Progenitor cell of endocrine pancreas (in vitro differentiated cells): ENCODE measurements at regions not wholly inside any gene's neighbourhood (a gene's known extent, or its start where the extent isn't known, plus 50 kb on each side); places are given as distances from the start of the nearest gene placed in this dataset.

Source experiments
- DNase-seq: peaks from one replicate; pipeline ENCODE4 v3.0.0; 2021; ENCODE audit warnings: low spot score; ENCODE audit not compliant: unreplicated experiment
- H3K27ac Mint-ChIP-seq: 2 replicates; pipeline ENCODE4 v1.8.0; 2021; ENCODE audit warnings: mild to moderate bottlenecking, moderate library complexity, mixed read lengths
- H3K27me3 Mint-ChIP-seq: 2 replicates; pipeline ENCODE4 v1.8.0; 2021; ENCODE audit warnings: mixed read lengths
- H3K36me3 Mint-ChIP-seq: 2 replicates; pipeline ENCODE4 v1.8.0; 2022; ENCODE audit warnings: mixed read lengths; ENCODE audit not compliant: insufficient read depth
- H3K4me1 Mint-ChIP-seq: 2 replicates; pipeline ENCODE4 v1.8.0; 2021; ENCODE audit warnings: low read depth, mixed read lengths
- H3K4me3 Mint-ChIP-seq: 2 replicates; pipeline ENCODE4 v1.8.0; 2021; ENCODE audit warnings: low read depth, mild to moderate bottlenecking, moderate library complexity, mixed read lengths
- H3K9me3 Mint-ChIP-seq: 2 replicates; pipeline ENCODE4 v1.8.0; 2021; ENCODE audit warnings: low read depth, mixed read lengths
- CTCF ChIP-seq: fragments of 200-600 bp; sonication (generic); IDR thresholded peaks from one replicate; pipeline ENCODE4 v1.5.0; 2021; ENCODE audit warnings: antibody characterized with exemption, mild to moderate bottlenecking; ENCODE audit not compliant: unreplicated experiment

DNA sequence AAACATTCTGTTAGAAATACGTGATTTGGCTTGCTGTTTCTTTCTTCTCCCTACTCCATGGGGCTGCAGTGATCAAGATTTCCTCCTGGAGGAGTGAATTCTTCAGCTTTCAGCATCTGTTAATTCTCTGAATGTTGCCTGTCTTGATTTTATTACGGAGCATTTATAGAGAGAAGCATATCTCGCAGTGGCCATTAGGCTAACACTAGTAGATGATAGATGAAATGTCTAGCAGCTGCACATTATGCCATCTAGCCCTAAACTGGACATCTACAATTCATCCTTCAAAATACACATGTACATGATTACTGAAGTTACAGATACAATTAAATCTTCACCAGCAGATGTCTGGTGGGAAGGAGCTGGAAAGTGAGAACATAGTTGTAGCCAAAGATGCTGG lies 769.8 kb upstream of the NECTIN3 start:
- no peak for TF ChIP-seq CTCF
- no peaks in the 10 kb centered on the region for H3K4me1 Mint-ChIP-seq
- no peaks in the 10 kb centered on the region for H3K27me3 Mint-ChIP-seq
- no peak overlapping the region for H3K27ac Mint-ChIP-seq
- H3K9me3 Mint-ChIP-seq: no peaks in the 10 kb centered on the region
- no peak for DNase-seq
- H3K4me3 Mint-ChIP-seq: no peak overlapping the region
- no peaks in the 10 kb centered on the region for H3K36me3 Mint-ChIP-seq

DNA sequence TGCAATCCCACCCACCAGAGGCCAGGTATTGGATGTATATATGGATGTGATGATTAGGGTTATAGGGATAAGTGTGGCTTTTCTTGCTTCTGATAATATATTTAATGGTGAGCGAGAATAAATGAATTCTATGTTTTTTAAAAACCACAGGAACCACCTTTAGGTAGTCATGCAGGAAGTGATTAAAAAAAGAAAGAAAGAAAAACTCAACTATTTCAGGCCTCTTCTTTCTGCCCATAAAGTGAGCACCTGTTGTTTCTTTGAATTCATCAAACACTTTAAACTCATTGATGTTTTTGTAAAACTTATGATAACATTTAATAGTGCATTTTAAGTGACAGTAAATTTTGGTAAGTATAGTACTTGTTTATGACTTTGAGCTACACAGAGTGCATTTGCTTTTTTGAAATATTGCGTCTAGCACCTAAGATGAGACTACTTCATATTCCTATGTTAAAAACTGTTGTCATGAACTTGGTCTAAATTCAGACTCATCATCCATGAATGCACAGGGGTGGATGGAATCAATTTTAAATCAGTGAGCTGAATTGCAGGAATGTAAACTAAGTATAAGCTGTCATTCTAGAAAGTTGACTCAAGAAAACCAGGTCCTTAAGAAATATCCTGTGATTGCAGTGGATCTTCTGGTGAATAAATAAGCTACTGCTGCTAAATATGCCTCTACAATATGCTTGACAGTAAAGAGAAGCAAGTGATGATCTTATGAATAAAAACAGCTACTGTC lies 764.4 kb upstream of the NECTIN3 start:
- Mint-ChIP-seq H3K4me3 (no peak overlapping the region), H3K36me3 (no peaks in the 10 kb centered on the region), H3K9me3 (no peaks in the 10 kb centered on the region), H3K4me1 (no peaks in the 10 kb centered on the region), H3K27ac (no peak overlapping the region), H3K27me3 (no peaks in the 10 kb centered on the region)
- no peak for DNase-seq
- no peak for TF ChIP-seq CTCF

DNA sequence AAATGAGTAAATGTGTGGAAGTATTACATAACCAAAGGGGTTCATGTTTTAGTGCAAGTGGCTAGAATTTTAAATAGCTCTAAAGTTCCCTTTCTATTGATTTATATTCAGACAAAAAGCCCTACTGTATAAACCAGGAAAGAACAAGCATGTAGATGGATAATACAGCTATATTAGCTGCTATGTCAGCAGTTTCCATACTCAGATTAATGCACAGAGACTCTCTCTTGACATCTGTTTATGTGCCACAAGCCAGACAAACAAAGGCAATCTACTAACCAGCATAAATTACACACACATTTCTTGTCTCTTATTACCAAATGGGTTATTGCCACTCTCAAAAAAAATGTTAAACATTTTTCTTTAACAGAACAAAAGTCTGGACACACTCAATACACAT lies 760.1 kb upstream of the NECTIN3 start:
- Mint-ChIP-seq H3K27me3 (peaks cover 17% of the 10 kb centered on the region), H3K4me3 (no peak overlapping the region), H3K4me1 (no peaks in the 10 kb centered on the region), H3K36me3 (no peaks in the 10 kb centered on the region), H3K9me3 (no peaks in the 10 kb centered on the region), H3K27ac (no peak overlapping the region)
- no peak for DNase-seq
- no peak for TF ChIP-seq CTCF

DNA sequence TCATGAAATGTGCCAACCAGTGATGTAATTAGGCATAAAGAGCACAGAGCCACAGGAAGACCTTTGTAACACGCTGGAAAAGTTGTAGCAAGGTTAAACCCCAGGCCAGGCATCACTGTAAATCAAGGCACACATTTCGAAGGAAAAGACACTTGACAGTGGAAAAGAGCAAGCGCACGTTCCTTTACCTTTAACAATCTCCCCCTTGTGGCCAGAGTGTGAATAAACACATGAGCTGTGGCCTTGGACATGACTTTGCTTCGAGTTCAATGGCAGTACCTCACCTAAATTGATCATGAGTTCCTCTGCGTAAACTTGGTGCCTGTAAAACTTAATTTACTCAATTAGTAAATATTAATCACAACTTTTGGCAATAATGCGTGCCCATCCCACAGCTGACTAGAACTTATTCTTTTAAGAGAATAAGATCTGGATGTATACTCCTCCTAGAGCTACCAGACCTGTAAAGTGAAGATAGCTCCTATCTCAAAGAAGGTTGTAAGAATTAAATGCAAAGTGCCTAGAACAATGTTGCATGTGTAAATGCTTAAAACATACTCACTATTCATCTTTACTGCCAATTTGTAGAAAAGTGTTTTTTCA lies 757.0 kb upstream of the NECTIN3 start:
- Mint-ChIP-seq H3K36me3 (no peaks in the 10 kb centered on the region), H3K9me3 (no peaks in the 10 kb centered on the region), H3K27me3 (peaks cover 30% of the 10 kb centered on the region), H3K4me1 (no peaks in the 10 kb centered on the region), H3K4me3 (no peak overlapping the region), H3K27ac (no peak overlapping the region)
- DNase-seq: peak; percentile 32
- TF ChIP-seq CTCF: peak; percentile 73

DNA sequence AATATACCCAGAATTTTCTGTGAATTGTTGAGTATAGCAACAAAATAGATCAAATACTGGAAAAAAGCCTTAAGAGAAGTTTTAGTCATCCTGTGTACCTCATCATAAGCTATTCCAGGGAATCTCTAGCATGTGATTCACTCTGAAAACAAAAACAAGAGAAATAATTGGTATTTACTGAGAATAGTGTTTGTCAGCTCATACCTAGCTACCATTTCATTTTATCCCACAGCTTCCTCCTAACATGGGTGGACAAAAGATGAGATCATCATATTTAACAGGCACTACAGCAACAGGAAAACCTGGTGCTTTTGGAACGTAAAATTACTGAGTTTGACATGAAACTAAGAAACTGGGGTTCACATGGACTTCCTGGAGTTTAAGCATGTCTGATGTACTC lies 753.5 kb upstream of the NECTIN3 start:
- Mint-ChIP-seq H3K27ac (no peak overlapping the region), H3K4me3 (no peak overlapping the region), H3K36me3 (no peaks in the 10 kb centered on the region), H3K4me1 (no peaks in the 10 kb centered on the region), H3K9me3 (peaks cover 3% of the 10 kb centered on the region), H3K27me3 (peaks cover 43% of the 10 kb centered on the region)
- DNase-seq: no peak
- TF ChIP-seq CTCF: no peak
